HG03521 (cell line): ENCODE measurements at regions not wholly inside any gene's neighbourhood (a gene's known extent, or its start where the extent isn't known, plus 50 kb on each side); places are given as distances from the start of the nearest gene placed in this dataset.

Experiments
- ATAC-seq: cut with Tn5 transposase; IDR thresholded peaks from one replicate; pipeline ENCODE4 v1.9.1; 2021; ENCODE audit warnings: mild to moderate bottlenecking, moderate library complexity; ENCODE audit not compliant: unreplicated experiment

DNA sequence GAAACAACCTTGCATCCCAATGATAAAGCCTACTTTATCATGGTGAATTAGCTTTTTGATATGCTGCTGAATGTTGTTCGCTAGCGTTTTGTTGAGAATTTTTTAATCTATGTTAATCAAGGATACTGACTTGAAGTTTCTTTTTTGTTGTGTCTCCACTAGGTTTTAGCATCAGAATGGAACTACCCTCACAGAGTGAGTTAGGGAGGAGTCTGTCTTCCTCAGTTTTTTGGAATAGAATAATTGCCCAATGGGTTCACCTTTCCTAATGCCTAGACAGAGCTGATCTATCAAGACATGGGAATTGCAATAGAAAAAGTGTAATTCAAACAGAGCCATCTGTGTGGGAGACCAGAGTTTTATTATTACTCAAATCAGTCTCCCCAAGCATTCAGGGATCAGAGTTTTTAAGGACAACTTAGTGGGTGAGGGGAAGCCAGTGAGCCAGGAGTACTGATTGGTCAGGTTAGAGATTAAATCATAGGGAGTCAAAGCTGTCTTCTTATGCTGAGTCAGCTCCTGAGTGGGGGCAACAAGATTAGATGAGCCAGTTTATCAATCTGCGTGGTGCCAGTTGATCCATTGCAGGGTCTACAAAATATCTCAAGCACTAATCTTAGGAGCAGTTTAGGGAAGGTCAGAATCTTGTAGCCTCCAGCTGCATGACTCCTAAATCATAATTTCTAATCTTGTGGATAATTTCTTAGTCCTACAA lies 237.4 kb upstream of the PPP2R3A start:
- ATAC-seq: no peak

DNA sequence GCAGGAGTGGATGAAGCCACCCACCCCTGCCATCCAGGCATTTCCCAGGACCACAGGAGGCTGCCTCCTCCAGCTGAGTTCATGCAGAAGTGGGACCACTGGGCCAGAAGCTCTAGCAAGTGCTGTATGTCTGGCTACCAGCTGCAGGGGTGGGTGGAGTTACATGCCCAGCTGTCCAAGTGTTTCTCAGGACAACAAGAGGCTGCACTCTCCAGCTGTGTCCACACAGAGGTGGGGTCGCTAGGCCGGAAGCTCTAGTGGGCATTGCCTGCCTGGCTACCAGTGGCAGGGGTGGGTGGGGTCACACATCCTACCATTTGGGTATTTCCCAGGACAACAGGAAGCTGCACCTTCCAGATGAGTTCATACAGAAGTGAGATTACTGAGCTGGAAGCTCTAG lies 234.0 kb upstream of the PPP2R3A start:
- ATAC-seq: no peak

DNA sequence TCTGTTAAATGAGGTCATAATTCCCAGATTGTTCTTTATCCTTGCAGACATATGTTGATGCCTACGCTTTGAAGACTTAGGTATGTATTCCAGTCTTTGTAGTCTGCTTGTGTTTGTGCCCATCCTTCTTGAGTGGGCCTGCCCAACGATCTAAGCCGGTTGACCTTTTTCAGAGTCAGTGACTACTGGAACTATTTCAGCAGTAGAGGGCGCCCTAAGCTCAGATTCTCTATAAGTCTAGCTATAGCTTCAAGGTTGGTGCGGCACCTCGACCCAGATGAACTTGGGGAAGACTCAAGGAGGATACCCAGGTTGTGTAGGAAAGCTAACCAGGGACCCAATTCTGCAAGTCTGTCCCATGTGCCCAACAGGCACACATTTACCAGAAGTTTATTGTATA lies 228.8 kb upstream of the PPP2R3A start:
- no peak for ATAC-seq

DNA sequence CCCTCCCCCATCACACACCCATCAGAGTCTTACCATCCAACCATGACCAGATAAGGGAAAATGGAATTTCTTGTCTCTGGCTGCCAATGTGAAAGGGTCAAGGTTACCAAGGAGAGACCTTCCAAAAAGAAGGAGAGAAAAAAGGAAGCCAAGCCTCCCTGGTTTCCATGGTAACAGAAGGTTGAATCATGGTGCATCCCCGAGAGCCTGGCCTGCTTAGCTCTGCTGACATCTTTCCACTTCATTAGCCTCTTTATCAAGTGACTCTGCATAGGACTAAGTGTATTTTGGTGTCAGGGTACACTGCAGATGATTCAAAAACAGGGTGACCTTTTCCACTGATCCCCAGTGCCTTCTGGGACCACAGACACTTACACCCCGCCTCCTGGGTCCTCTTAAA lies 225.7 kb upstream of the PPP2R3A start:
- no peak for ATAC-seq

DNA sequence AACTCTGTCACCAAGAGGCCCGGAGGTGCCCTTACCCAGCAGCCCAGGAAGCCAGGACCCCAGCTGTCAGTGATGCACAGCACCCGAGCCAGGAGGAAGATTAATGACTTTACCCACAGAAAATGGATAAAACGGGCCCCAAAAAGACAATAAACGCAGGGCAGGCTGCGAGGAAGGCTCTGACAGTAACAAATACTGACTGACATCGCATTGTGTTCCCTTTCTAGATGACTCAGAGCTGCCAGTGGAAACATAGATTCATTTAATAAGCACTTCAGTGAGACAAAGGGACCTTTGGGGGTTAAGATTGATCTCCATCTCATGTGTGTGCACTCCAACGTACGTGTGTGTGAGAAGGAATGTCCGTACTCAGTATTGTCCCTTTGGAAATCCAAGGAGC lies 225.3 kb upstream of the PPP2R3A start:
- ATAC-seq: no peak

DNA sequence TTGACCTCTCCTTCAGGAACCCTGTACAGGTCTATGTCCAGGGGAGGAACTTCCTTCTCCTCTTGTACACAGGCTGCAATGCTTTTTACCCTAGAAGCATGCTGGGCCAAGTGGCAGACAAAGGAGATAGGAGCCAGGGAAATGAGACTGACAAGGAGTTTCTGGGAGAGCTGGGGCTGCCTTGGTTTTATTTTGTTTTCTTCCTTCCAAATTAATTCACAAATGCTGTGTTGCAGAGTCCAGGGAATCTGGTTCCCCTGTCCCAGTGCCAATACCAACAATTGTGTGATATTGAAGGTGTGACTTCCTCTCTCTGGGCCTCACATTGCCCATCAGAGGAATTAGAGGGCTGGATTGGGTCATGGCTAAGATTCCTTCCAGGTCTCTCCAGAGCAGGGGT lies 224.8 kb upstream of the PPP2R3A start:
- no peak for ATAC-seq

DNA sequence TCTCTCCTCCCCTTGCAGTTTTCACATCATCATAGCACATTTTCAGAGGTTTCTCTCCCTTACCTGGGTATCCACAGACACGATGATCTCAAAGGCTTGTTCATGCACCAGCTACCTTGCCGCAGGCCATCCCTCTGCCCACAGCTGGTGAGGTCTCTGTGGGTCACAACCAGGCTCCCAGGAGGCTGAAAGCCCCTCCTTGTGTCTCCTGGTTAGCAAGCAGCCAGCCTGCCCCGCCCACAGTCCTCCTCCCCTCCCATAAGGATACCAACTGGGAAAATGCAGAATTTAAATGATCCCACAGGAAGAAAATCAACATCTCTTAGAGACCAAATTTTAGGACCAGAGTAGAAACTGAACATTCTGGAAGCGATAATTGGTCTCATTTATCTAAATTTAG lies 213.5 kb upstream of the PPP2R3A start:
- ATAC-seq: no peak

DNA sequence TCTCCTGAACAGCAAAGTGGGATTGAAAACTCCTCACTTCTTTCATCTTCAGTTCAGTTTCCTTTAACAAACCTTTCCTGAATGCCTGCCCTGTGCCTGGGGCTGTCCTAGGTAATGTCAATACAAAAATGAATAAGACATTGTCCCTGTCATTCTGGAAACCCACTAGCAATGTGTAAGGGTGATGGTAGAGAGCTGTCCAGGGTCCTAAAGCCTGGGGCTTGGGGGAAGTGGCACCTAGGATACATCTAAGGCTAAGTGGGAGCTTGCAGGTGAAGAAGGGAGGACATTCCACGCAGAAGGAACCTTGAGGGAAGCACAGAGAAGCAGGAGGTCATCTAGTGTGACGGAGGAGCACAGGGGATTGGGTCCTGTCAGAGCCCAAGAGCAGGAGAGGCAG lies 212.7 kb upstream of the PPP2R3A start:
- no peak for ATAC-seq

DNA sequence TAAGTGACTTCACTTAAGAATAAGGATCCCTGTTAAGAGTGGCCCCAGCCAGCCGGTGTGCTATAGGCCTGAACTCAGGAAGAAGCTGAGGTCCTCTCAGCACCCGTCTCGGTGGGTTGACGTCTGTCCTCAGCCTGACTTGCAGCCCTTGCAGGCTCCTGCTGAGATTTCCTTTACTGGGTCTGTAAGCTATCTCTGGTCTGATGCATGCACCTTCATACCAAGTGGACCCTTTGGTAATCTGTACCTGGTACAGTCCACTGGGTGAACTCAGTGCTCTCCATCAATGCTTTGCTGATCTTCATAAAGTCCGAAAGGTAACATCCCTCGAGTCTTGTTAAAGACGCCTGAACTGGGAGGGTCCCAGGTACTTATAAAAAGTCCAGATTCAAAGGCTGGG lies 212.0 kb upstream of the PPP2R3A start:
- no peak for ATAC-seq

DNA sequence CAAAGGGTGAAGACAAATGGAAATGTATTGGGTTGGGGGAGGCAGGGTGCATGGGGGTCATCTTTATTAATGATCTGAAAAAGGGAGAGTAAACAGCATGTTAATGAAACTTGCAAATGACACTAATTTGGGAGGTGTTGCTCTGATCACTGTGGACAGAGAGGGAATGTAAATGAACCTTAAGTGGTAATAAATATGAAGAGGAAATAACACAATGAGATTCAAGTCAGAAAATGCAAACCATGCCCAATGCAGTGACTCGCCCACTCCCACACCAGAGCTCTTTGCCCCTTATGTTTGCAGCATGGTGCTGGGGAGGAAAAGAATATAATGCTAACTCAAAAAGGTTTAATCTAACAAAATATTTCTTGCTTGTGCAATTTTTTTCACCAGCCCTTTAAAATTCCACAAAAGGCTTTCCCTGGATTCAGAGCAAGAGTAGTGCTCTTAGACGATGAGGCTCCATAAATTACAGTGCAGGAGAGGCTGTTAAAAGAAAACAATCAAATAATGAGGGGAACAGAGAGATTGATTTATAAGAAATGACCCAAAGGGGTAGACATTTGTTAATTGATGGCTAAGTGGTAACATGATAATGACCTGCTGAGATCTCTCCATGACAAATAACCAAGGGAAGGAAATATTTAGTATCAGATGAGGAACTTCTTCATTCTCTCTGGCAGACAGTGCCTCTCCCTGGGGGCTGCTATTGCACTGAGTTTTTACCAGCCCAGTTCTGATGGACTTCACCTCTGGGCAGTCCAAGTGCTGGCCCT lies 210.0 kb upstream of the PPP2R3A start:
- no peak for ATAC-seq

DNA sequence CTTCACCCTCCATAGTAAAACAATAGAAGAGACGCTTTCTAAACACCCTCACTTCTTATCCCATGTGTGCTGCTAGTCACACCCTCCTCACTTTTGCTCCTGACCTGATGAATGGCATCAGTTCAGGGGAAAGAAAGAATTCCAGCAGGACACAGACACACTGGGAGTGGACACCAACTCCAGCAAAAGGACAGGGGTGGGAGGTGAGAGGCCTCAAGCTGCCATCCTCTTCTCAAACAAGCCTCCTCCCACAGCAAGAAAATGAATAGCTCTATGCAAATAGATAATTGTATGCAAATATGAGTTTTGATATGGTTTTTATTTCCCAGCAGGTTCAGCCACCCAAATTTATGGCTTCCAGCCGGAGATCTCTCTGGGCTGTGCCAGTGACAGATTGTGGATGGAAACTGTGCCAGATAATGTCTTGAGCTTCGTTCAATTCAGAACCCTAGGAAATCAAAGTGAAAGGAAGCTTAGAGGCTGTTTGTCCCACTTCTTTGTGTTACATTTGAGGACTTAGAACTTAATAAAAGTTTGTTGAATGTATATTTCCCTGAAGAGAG lies 209.3 kb upstream of the PPP2R3A start:
- no peak for ATAC-seq

DNA sequence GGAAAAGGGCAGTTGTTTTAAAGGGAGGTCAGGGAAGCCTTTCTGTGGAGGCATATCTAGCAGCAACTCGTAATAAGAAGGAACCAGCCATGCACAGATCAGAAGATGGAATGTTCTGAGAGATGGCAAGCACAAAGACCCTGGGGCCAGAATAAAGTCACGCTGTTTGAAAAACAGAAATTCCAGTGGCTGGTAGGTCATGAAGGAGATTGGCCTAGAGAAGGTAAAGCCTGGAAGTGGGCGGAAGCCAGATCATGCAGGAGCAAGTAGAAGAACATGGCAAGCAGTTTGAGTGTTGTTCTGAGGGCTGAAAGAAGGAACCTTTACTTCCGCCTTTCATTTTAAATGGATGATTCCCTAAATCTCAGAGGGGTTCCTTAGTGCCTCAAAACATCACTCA lies 208.1 kb upstream of the PPP2R3A start:
- ATAC-seq: no peak

DNA sequence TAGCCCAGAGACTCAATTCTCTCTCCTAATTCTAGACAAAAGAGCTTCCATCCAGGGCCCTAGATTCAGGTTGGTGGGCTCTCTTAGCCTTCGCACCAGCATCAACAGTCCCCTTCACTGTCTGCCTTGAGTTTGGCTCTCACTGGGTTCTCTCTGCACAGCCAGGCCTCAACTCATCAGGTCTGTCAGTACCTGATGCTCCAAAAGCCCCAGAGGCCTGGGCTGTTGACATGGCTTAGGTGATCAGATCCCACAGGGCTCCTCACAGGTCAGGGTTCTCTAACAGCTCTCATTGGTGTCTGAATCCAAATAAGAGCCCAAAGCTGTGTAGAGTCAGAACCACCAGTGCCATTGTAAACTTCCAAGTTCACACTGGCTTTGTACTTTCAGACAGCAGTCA lies 206.6 kb upstream of the PPP2R3A start:
- ATAC-seq: no peak

DNA sequence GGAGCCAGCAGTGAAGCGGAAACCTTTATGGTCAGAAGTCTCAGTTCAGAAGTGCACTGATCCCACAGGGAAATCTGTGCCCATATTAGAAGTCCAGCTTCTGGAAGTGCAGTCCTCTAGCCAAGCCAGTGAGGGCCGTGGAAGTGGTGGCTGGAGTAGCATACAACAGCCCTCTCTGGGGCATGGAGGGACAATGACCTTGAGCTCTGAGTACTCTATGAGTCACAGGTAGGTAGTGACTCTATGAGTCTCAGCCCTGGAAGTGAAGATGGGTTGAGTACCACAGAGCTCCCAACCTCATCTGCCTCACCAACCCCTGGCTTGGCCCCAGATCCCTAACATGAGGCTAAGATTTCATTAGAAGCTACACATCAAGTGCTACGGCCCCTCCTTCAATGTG lies 205.9 kb upstream of the PPP2R3A start:
- ATAC-seq: no peak

DNA sequence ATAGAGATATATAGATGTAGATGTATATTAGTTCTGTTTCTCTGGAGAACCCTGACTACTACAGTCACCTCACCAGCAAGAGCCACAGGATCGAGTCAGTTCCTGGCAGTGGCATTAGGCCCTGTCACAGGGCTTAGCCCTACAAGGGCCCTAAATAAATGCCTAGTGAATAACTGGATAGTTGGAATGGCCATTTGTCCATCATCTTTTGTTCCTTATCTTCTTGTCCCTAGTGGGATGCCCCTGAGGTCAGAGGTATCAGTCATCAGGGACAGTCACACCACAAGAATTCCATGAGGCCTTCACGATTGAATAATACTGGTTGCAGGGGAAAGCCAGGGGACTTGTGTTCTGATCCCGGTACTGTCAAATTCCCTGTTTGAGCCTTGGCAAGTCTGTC lies 204.9 kb upstream of the PPP2R3A start:
- no peak for ATAC-seq

DNA sequence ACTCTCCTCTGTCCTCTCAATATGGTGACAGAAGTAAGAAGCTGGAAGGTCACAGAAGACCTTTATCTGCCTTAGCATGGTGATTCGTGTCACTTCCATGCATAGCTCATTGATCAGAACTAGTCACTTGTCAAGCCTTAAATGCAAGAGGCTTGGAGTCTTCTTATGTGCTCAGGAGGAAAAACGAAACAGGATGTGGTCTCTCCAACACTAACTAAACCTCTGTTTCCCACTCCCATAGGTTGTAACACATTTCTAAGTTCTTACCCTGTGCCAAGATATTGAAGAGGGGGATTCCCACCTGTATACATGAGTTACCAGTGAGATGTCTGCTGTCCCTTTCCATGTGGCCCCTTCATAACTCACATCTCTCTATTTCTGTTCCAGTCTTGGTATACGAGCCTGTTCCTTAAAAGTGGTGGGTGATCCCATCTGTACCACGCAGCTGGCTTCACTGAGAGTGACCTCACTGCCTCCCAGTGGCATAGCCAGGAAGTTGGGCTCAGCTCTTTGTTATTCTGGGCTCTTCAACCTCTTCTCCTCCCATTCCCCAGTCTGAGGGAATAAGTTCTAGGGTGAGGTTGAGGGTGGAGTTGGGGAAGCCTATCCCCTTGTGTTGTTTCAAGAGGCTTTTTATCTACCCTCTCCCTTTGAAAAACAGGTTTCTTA lies 203.2 kb upstream of the PPP2R3A start:
- no peak for ATAC-seq

DNA sequence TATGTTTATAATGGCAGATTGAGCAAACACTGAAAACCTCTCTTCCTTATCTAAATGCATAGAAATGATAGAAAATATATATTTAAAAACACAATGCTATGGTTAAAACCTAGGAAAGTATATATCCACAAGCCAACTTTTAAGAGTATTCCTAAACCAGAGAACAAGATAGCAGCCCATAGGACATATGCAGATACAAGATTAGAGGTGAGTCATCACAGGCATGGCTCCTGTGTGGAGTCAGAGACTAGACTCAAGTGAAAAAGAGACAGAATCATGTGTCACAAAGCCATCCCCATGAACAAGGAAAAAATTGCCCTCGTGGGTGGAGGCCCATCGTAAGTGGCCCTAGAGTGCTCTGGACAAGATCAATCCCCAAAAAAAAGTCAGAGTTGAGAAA lies 199.4 kb upstream of the PPP2R3A start:
- no peak for ATAC-seq

DNA sequence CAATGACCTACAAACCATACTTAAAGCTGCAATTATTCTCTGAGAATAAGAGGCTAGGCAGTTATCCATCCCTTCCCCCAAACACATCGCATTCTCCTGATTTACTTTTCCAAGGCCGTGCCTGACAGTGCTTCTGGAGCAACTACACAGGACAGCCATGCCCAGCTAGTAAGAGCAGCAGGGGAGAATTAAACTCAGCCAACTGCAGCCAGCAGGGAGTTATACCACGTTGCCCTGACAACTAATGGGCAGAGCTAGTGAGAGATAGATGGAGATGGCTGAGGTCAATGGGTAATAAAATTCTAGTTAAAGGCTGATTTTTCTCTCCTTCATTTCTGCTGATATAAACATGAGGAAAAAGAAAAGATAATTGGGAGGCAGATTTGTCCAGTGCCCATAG lies 193.8 kb upstream of the PPP2R3A start:
- ATAC-seq: no peak

DNA sequence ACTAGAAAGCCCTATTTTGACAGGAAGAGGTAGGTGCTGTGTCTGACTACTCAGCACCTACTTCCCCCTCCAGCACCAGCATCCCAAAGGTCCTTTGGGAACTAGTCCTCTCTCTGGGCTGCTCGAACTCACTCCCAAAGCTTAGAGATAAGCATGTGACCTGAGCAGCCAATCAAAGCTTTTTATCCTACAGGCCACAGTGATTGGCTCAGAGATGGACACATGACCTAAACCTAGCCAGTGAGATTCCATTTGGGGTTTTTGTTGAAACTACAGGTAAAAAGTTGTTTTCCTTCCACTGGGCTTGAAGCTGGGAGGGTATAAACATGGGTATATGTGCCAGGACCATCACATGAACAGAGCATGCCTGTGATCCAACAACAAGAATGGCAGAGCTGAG lies 186.5 kb upstream of the PPP2R3A start:
- no peak for ATAC-seq

DNA sequence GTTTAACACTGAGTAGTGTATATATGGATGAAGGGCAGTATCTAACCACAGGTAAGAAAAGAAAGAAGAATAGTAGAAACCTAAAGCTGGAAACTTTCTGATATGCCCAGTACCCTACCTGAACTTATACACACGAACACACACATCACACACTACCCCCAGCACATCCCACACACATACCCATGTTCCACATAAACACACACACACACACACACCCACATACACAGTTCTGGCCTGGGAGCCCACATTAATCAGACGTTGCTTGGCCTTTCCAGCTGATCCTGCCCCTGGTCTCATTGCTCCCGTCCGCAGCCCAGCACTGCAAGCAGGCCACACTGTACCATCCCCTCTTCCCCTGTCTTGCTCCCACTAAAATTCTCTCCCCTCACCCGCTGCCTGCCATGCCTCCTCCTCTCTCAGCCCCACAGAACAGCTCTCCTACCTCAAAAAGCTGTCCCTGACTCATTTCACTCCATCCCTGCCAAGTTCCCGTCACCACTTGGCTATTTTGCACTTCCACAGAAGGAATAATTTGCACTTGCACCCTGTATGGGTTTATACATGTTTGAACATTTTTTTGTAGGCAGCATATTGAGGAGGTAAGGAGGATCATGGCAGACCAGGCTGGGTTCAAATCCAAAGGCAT lies 185.8 kb upstream of the PPP2R3A start:
- no peak for ATAC-seq
